ENCODE measurements at regions not wholly inside any gene's neighbourhood (a gene's known extent, or its start where the extent isn't known, plus 50 kb on each side); places are given as distances from the start of the nearest gene placed in this dataset.

DNA sequence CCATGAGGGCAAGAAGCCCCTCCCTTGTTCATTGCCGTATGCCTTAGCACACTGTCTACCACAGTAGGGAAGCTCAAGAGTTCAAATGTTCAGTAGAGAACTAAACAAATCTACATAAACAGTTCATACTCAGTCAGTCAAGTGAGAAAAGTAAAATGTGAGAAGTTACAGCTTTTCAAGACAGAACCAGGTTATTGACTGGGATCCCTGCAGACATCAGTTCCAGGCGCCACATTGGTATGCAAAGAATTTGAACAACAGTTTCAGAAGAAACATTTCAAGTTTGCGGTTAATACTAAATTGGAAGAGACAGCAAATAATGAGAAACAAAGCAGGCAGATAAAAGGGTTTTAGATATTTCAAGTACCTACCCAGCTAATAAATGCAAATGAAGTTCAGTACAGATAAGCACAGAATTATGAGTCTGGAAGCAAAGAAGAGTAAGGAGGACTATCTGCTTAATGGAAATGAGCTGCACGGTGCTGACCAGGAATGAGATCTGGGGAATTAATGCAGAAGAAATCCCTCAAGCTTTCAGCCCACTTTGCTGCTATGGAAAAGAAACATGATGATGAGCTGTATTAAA is 246.2 kb downstream of the HACE1 start:
- DNase-seq: peak; percentile 35 to 41

DNA sequence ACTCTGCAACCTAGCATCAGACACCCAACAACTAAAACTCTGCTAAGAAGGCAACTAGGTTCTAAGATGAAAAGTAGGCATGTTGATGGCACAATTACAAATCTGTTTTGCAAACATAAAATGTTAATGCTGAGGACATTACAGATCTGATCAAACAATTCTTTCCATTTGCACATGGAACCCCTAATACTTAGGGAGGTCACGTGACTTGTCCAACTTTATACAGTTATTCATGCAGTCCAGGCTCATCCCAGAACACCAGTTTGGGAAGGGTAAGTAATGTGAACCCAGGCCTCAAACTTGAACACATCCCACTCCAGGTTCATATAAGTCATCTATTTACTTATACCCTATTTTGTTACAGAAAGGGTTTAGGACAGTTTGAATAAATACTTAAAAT is 247.2 kb downstream of the HACE1 start:
- DNase-seq: no peak

GRCh38 chr6:104608101-104608500 is 251.6 kb downstream of the HACE1 start:
- no peak for DNase-seq

GRCh38 chr6:104607501-104607900 is 252.2 kb downstream of the HACE1 start:
- no peak for DNase-seq

DNA sequence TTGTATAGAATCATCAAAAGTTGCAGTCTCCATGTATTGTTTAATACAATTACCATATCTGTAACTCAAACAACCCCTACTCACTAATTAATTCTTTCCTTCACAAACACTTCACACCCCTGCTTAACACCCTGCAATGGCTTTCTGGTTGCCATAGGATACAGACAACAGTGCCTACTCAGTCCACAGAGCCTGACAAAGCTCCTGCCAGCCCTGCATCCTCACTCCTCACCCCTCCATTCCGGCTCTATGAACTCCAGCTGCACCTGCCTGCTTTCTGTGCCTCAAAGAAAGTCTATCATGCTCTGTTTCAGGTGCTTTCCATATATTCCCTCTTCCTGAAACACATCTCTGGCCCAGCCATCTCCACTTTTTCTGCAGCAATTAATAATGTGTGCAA is 253.4 kb downstream of the HACE1 start:
- peak in 1 of 2 experiments; percentile 17 for DNase-seq

DNA sequence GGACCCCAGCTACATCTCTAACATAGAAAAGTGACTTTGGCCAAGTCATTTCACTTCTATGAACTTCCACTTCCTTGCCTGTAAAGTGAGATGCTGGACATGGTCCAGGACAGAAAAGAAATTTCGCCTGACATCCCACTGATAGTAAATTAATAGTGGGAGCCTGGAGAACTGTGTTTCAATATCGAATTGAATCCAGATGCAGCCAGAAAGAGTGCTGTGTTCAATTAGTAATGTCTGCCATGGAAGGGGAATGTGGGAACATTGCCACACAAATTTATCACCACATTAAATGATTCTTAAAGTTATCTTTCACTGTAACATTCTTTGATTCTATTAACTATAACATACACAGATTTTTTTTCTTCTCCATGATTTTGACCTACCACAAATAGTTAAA is 255.0 kb downstream of the HACE1 start:
- DNase-seq: no peak

DNA sequence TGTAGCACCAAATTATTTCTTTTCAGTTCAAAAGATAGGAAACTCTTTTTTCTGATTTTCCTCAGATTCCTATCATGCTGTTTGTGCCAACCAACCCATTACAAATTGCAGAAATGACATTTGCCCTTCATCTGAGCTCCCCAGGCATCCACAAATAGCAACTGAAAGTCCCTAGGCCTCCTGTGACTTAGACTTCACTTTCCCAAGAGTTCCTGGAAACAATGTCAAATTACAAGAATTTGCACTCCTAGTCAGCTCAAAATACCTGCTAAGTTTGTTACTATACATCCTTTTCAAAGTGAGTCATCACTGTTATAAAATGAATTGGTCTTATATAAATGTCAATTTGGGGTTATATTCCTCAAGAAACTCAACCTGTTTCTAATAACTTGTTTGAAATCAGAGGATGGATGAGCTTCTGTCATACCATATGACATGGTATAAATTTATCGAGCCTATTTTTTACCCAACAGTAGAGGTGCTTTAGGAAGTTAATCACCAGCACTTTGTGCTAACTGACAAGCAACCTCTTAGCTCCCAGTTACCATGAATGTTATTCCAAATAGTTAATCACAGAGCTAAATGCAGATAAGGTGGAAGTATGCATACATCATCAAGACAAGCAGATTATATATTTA is 256.5 kb downstream of the HACE1 start:
- DNase-seq: no peak

GRCh38 chr6:104601721-104602120 is 258.0 kb downstream of the HACE1 start:
- no peak for DNase-seq

GRCh38 chr6:104601131-104601651 is 258.5 kb downstream of the HACE1 start:
- DNase-seq: no peak

- DNase-seq: no peak
These were observed 259.1 kb downstream of the HACE1 start for GRCh38 chr6:104600639-104600931.

GRCh38 chr6:104599821-104600638 is 259.7 kb downstream of the HACE1 start:
- no peak for DNase-seq

DNA sequence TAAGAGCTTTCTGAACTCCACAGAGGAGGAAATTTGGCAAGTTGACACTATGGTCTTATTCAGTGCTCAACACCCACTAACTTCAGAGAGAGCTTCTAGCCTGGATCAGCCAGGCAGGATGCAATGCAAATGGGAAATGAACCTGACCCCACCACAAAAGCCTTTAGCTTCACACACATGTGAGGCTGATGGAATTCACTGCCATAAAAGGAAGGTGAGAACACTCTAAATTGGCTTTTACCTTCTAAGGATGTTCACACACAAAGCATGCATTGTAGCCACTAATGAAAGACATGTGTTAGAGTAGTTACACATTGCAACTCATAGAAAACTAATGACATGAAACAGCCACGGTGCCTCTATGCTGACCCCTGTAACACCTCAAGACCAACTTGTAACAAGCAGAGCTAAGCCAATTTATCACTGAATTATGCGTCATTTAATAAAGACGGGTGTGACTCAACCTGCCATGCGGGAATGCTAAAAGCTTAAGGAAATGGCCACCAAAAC is 262.1 kb downstream of the HACE1 start:
- DNase-seq: peak in 1 of 2 experiments; percentile 8

GRCh38 chr6:104596091-104596490 is 263.6 kb downstream of the HACE1 start:
- DNase-seq: no peak

- DNase-seq: no peak
These were observed 264.4 kb downstream of the HACE1 start for GRCh38 chr6:104595311-104595820.

- no peak for DNase-seq
These were observed 268.0 kb downstream of the HACE1 start for GRCh38 chr6:104591573-104592334.

DNA sequence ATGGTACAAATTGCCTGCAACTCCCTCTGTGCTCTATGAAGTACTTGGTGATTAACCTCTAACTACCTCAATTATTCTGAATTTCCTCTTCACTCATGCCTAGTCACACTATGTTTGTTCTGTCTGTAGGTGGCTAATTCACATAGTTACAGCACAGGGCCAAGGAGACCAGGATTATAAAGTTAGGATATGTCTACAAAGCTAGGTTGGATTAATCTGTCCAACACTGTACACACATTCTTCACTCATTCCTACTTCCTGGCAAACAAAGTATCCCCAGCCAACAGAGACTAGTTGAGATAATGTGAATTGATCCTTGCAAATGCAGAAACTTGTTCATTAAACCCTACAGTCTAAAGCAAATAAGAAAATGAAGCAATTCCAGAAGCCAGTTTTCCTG is 269.8 kb downstream of the HACE1 start:
- no peak for DNase-seq

- no peak for DNase-seq
These were observed 274.1 kb downstream of the HACE1 start for GRCh38 chr6:104585646-104586045.

- no peak for DNase-seq
These were observed 279.3 kb downstream of the HACE1 start for GRCh38 chr6:104580452-104580851.

GRCh38 chr6:104579310-104579863 is 280.3 kb downstream of the HACE1 start:
- DNase-seq: no peak

DNA sequence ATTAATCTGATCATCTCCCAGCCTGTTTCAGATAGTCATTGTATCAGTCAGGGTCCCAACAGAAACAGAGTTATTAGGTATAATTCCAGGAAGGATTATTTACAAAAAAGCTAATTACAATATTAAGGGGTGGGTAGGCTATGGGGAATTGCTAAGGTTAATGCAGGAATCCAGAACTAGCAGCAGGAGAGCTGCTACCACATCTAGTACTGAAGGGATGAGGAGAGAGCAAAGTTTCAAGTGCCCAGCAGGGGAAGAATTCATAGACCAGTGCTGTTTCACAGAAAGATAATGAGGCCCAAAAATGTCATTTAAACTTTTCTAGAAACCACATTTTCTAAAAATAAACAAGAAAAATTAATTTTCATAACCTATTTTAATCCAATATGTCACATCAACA is 284.2 kb downstream of the HACE1 start:
- DNase-seq: no peak

GRCh38 chr6:104574135-104574750 is 285.5 kb downstream of the HACE1 start:
- no peak for DNase-seq

GRCh38 chr6:104573350-104573749 is 286.4 kb downstream of the HACE1 start:
- DNase-seq: no peak
